Neutrophil (primary cell): ENCODE measurements at regions not wholly inside any gene's neighbourhood (a gene's known extent, or its start where the extent isn't known, plus 50 kb on each side); places are given as distances from the start of the nearest gene placed in this dataset.
A peak's percentile ranks its signal among the peaks of the same experiment; 100 is the strongest.

Experiments
- H3K27ac ChIP-seq: fragments of 200-600 bp; sonication (generic); 2 replicates; pipeline ENCODE4 v1.5.1; 2016; ENCODE audit warnings: mild to moderate bottlenecking, moderate library complexity
- H3K27me3 ChIP-seq: fragments of 200-600 bp; sonication (generic); 2 replicates; pipeline ENCODE4 v1.6.0; 2016; ENCODE audit warnings: mild to moderate bottlenecking
- H3K36me3 ChIP-seq: fragments of 200-600 bp; sonication (generic); 2 replicates; pipeline ENCODE4 v1.5.1; 2017
- H3K4me1 ChIP-seq, 2 experiments: fragments of 200-600 bp in 1 of 2; sonication (generic) in 1 of 2; 1 replicate in 1 of 2; 2 replicates in 1 of 2; pipeline versions ENCODE4 v1.5.1 to v1.6.1; 2013 to 2016; ENCODE audit warnings: low read depth in 1 of 2, low read length in 1 of 2, mild to moderate bottlenecking in 1 of 2, moderate library complexity in 1 of 2; ENCODE audit not compliant: control insufficient read depth in 1 of 2, insufficient read depth in 1 of 2
- H3K4me3 ChIP-seq, 2 experiments: fragments of 200-600 bp in 1 of 2; sonication (generic) in 1 of 2; 1 replicate in 1 of 2; 2 replicates in 1 of 2; pipeline ENCODE4 v1.5.1; 2013 to 2016; ENCODE audit warnings: low read depth in 1 of 2, low read length in 1 of 2, mild to moderate bottlenecking in 1 of 2, moderate library complexity in 1 of 2
- H3K9me3 ChIP-seq: fragments of 200-600 bp; sonication (generic); 2 replicates; pipeline ENCODE4 v1.5.1; 2016
- TF ChIP-seq, protein P1 (sequence below): fragments of 200-600 bp; sonication (generic); IDR thresholded peaks from 2 replicates; pipeline ENCODE4 v1.5.1; 2016; ENCODE audit warnings: antibody characterized with exemption

GRCh38 chr9:27870404-27870803 lies 297.1 kb upstream of the C9orf72 start:
- no peaks in the 10 kb centered on the region for H3K36me3 ChIP-seq

DNA sequence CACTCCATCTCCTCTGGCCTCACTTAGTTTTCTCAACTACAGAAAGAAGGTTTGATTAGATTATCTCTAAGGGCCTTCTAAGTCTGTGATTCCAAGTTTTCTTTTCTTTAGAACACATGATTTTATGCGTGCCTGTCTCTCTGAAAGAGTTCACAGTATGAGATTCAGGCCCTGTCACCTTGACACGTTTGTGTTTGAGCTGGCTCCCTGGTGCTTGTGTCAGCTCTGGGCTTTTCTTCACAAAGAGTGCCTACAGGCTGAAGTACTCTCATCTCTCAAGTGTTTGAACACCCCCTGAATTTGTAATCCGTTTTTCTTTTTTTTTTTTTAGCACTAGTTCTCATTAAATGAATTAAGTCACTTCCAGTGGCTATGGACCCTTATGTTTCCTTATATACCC lies 306.9 kb upstream of the C9orf72 start:
- Histone ChIP-seq H3K9me3 (no peaks in the 10 kb centered on the region), H3K27me3 (no peaks in the 10 kb centered on the region), H3K4me3 (no peak overlapping the region), H3K4me1 (no peaks in the 10 kb centered on the region), H3K36me3 (no peaks in the 10 kb centered on the region), H3K27ac (no peak overlapping the region)
- TF ChIP-seq, protein P1, sequence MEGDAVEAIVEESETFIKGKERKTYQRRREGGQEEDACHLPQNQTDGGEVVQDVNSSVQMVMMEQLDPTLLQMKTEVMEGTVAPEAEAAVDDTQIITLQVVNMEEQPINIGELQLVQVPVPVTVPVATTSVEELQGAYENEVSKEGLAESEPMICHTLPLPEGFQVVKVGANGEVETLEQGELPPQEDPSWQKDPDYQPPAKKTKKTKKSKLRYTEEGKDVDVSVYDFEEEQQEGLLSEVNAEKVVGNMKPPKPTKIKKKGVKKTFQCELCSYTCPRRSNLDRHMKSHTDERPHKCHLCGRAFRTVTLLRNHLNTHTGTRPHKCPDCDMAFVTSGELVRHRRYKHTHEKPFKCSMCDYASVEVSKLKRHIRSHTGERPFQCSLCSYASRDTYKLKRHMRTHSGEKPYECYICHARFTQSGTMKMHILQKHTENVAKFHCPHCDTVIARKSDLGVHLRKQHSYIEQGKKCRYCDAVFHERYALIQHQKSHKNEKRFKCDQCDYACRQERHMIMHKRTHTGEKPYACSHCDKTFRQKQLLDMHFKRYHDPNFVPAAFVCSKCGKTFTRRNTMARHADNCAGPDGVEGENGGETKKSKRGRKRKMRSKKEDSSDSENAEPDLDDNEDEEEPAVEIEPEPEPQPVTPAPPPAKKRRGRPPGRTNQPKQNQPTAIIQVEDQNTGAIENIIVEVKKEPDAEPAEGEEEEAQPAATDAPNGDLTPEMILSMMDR: no peak

More at GRCh38 chr9:27870404-27870803, 297.1 kb upstream of the C9orf72 start:
- no peaks in the 10 kb centered on the region for H3K4me1 ChIP-seq
- no peak overlapping the region for H3K4me3 ChIP-seq
- H3K9me3 ChIP-seq: no peaks in the 10 kb centered on the region
- H3K27ac ChIP-seq: no peak overlapping the region
- no peaks in the 10 kb centered on the region for H3K27me3 ChIP-seq
- TF ChIP-seq, protein P1: no peak

GRCh38 chr9:27880635-27881034 lies 307.4 kb upstream of the C9orf72 start:
- Histone ChIP-seq H3K9me3 (no peaks in the 10 kb centered on the region), H3K27me3 (no peaks in the 10 kb centered on the region), H3K27ac (no peak overlapping the region), H3K36me3 (no peaks in the 10 kb centered on the region), H3K4me3 (no peak overlapping the region), H3K4me1 (no peaks in the 10 kb centered on the region)
- TF ChIP-seq, protein P1: no peak

GRCh38 chr9:27888661-27889295 lies 315.5 kb upstream of the C9orf72 start:
- no peaks in the 10 kb centered on the region for H3K27me3 ChIP-seq
- H3K4me1 ChIP-seq: no peaks in the 10 kb centered on the region
- H3K36me3 ChIP-seq: no peaks in the 10 kb centered on the region
- H3K4me3 ChIP-seq: no peak overlapping the region
- H3K9me3 ChIP-seq: no peaks in the 10 kb centered on the region
- H3K27ac ChIP-seq: no peak overlapping the region
- TF ChIP-seq, protein P1: peak; percentile 69

DNA sequence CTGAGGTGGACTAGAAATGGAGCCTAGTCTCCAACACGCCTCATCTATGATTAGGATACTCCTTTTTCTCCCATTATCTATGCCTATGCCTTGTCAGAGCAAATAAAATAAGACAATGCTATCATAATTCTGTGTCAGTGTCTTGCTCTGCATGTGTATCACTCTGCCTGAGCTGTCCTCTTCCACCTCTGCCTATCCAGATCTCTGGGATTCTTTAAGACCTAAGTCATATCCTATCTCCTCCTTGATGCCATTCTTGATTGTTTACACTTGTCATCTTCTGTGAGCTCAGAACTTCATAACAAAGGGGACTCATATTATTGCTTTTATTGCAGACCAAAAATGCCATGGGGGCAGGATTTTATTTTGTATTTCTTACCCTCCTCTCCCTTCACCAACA lies 351.2 kb upstream of the C9orf72 start:
- TF ChIP-seq, protein P1: no peak
- Histone ChIP-seq H3K9me3 (no peaks in the 10 kb centered on the region), H3K36me3 (no peaks in the 10 kb centered on the region), H3K27ac (no peak overlapping the region), H3K4me3 (no peak overlapping the region), H3K4me1 (no peaks in the 10 kb centered on the region), H3K27me3 (no peaks in the 10 kb centered on the region)
